IPS-NIHi11 (cell line): ENCODE measurements at regions not wholly inside any gene's neighbourhood (a gene's known extent, or its start where the extent isn't known, plus 50 kb on each side); places are given as distances from the start of the nearest gene placed in this dataset.

Experiments
- DNase-seq: peaks from one replicate; pipeline ENCODE4 v3.0.0; 2012; ENCODE audit warnings: mixed read lengths, low spot score

DNA sequence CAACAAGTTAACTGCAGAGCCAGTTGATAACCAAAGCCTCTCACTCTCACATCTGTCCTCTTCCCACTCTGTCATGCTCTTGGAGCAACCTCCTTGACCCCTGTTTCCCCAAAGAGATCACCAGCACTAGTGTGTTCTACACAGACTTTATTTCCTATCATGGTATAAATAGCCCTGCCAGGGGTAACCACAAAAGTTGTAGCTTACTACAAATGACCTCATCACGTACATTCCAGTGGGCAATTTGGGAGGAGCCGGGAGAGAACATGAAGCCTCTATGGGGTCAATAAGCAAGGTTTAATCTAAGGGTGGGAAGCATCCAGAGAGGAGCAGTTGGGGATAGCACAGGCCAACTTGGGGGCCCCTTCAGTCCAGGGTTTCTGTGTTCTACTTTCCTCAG is 186.5 kb downstream of the KCNA5 start:
- no peak for DNase-seq

GRCh38 chr12:5230861-5231260 is 187.2 kb downstream of the KCNA5 start:
- DNase-seq, result no peak

DNA sequence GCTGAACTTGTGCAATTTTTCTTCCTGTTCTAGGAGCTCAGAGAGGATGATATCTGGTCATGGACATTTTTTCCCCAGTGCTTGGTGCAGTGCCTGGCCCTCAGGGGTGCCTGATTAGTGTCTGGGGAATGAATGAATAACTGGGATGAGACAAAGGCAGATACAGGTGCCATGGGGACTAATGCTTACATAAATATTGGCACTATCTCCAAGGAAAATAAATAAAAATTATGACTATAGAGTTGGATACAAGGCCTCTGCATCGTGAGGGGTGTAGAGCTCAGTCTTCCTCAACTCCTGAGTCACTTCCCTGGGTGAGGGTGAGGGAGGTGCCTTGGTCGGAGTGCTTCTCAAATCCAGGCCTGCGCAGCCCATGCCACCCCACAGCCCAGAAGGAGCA is 188.6 kb downstream of the KCNA5 start:
- DNase-seq, result no peak

- DNase-seq, result no peak
Observed at GRCh38 chr12:5232826-5233500, 189.3 kb downstream of the KCNA5 start.

GRCh38 chr12:5236022-5236640 is 192.5 kb downstream of the KCNA5 start:
- DNase-seq, result no peak

- no peak for DNase-seq
Observed at GRCh38 chr12:5242440-5242839, 189.5 kb upstream of the NTF3 start.

DNA sequence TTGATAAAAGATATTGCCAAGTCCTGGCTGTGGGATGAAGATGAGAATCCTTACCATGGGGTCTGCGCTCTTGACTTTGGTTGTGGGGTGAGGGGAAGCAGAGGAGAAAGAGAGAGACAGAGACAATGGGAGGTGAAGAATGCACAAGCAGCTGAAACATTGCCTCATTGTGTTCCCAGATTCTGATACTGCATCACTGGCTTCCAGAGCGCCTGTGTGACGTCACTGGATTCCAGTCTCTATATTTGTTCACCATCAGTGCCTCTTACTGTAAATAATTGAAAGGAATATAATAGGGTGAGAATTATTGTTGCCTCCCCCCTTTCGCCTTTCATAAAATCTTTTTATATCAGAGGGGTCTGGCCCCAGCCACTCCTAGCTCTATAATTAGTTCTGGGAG is 188.9 kb upstream of the NTF3 start:
- DNase-seq, result no peak

- no peak for DNase-seq
Observed at GRCh38 chr12:5244513-5244972, 187.4 kb upstream of the NTF3 start.

- DNase-seq, result peak; percentile 69
Observed at GRCh38 chr12:5246196-5246595, 185.7 kb upstream of the NTF3 start.

DNA sequence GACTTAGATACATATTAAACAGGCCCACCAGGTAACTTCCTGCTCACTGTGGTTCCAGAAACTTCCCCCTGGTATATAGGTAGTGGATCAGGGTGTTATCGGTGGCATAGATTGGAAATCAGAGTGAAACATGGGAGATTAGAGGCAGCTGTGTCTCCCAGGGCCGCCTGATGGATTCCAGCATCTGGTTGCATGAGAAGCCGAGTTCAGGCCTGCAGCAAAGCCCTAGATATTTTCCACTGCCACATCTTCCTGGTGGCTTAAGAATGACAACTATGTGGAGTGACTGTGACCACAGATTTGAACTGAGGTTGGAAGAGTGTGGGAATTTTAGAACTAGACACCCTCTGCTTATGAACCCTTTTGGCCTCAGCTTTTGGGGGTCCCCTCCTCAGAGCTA is 184.8 kb upstream of the NTF3 start:
- no peak for DNase-seq

DNA sequence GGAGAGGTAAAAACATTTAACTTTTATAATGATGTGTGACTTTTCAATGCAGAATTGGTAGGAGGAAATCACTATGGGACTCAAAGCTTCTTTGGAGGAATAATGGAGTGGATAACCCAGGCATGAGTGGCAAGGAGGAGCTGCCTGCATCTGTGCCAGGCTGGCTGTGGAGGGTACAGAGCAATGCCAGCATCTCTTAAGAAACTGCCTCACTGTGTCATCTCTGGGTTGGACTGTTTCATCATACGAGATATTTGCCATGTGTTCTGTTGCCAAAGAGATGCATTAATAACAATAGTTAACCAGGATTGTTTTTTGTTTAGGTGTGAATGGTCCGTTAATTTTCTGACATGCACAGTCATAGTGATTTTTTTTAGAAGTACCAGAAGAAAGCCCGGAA is 183.7 kb upstream of the NTF3 start:
- DNase-seq, result no peak

- no peak for DNase-seq
Observed at GRCh38 chr12:5248999-5249526, 182.8 kb upstream of the NTF3 start.

GRCh38 chr12:5251092-5251491 is 180.8 kb upstream of the NTF3 start:
- no peak for DNase-seq

DNA sequence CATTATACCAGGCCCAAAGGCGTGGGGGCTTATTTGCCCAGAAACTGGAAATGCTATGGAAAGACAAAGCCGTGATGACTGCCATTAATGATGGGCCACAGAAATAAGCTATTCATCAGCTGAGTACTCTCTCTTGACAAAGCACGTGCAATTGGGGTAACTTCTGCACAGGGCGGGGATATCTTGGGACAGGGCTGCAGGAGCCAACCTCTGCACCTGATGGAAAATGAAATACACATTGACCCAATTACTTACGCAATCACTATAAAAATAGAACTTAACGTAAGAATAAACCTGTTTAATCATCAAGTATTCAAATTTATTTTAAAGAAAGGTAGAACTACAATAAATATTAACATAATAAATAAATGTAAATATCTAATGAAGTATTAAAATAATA is 180.1 kb upstream of the NTF3 start:
- DNase-seq, result no peak

GRCh38 chr12:5254703-5255102 is 177.2 kb upstream of the NTF3 start:
- DNase-seq, result peak; percentile 34

DNA sequence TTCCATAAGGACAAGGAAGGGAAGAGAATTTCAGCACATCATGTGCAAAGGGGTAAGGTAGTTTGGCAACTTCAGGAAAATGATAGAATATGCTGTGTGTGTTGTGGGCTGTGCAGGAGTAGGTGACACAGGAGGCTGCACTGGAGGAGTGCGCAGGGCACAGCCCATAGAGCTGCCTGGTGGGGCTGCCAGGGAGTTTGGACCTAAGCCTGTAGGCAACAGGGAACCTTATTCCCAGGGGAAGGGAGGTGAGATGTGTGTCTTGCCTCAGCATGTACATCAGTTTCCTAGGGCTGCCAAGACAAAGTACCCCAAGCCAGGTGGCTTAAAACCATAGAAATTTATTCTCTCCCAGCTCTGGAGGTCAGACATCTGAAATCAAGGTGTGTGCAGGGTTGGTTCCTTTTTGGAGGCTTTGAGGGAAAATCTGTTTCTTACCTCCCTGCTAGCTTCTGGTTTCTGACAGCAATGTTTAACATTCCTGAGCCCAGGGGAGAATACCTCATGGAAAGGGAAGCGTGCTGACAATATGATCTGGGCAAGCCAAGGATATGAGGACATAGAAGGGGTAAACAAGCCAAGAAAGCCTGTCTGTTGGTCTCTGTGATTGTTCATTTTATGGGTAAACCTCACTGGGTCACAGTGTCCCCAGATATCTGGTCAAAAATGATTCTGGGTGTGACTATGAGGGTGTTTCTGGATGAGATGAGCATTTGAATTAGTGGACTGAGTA is 174.0 kb upstream of the NTF3 start:
- DNase-seq, result no peak

- no peak for DNase-seq
Observed at GRCh38 chr12:5258498-5258897, 173.4 kb upstream of the NTF3 start.

DNA sequence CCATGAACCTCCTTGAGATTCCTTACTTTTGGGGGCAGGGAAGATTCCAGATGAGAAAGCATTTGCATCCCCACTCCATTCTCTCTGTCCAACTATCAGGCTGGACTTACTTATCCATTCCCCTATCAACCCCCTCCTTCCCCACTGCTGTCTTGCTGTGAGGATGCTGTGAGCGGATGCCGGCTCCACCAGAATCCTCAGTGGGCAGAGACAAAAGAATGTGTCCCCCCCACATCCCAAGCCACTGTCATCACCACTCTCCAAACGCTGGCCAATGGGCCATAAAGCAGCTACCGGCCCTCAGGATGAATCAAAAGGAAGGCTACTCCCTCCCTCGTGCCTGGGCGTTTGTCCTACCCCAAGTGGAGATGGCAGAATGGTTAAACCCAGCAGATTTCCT is 173.0 kb upstream of the NTF3 start:
- DNase-seq, result no peak

DNA sequence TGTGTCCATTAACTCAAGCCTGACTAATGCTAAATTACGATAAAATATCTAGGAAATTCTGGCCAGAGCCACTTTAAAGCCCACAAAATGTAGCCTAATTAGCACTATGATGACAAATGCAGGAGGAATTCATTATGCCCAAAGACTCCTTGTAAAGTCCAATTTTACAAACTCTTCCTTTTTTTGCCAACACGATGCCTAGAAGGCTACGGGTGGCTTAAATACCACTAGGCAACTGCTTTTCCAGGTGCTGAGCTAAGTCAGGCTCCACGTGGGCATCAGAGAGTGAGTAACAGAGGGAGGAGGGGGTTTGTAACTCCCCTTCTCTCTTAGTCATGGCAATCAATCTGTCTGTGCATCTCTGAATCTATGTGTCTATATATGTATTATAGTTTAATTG is 172.4 kb upstream of the NTF3 start:
- DNase-seq, result no peak

GRCh38 chr12:5260086-5260485 is 171.8 kb upstream of the NTF3 start:
- DNase-seq, result no peak

DNA sequence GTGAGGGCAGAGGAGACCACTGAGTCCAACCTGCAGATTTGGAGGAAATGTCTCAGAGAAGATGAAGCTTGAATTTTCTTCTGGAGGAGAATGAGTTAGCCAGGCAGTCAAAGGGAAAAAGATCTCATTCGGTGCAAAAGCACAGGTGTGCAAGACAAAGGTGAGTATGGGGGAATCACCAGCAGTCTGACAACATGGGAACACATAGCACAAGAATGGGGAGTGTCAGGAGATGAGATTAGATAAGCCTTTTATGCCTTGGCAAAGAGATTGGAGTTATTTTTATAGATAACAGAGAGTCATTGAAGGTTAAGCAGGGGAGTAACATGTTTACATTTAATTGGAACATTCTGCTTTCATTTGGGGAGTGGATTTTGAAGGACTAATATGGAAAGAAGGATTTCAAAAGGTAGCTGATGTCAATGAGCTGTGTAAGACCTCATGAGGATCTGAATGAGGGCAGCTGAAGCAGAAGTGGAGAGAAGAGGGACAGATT is 171.3 kb upstream of the NTF3 start:
- no peak for DNase-seq

- DNase-seq, result no peak
Observed at GRCh38 chr12:5262450-5262849, 169.5 kb upstream of the NTF3 start.

DNA sequence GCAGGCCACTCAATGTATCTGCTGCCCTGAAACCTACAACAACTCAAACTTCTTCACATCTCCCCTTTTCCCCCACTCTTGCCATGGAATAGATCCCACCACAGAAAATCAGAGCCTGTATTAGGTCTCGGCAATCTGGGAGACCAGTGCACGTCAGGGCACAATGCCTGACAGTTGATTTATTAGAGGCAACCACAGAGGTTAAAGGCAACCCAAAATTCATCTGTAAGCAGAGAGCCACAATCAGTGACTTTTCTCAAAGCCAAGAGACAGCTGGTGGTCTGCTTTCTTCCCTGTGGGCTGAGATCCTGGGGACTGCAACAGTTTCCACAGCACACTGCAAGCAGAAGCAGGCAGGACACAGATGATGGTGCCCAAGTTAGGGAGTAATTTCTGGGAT is 169.0 kb upstream of the NTF3 start:
- DNase-seq, result no peak
